ENCODE measurements at regions not wholly inside any gene's neighbourhood (a gene's known extent, or its start where the extent isn't known, plus 50 kb on each side); places are given as distances from the start of the nearest gene placed in this dataset.

GRCh38 chr2:181367906-181368435, 89.2 kb upstream of the ITGA4 start:
- no peak for DNase-seq (ENCODE audit: low read depth, low spot score)
- ATAC-seq = no peak
- intact Hi-C loops (cut with micrococcal nuclease) = no loop called here
- Histone ChIP-seq H3K36me3 (ENCODE audit: control insufficient read depth in 1 of 2, insufficient read depth in 2 of 2, low read length in 2 of 2) (no peaks in the 10 kb centered on the region), H3K27ac (ENCODE audit: low read depth, low read length) (no peak overlapping the region), H4K20me1 (ENCODE audit: insufficient read depth) (no peaks in the 10 kb centered on the region), H3K9ac (ENCODE audit: low read length) (no peak overlapping the region), H2AFZ (ENCODE audit: low read depth, low read length, poor library complexity, severe bottlenecking) (no peak overlapping the region), H3K4me2 (ENCODE audit: low read length) (no peak overlapping the region), H3K79me2 (ENCODE audit: insufficient read depth, low read length) (no peaks in the 10 kb centered on the region), H3K9me3 (ENCODE audit: control insufficient read depth in 1 of 2, insufficient read depth in 1 of 2, low read depth in 1 of 2, low read length in 2 of 2) (no peaks in the 10 kb centered on the region), H3K4me3 (replicated peaks in 1 of 2; ENCODE audit: low read depth in 1 of 2, low read length in 2 of 2) (no peak overlapping the region), H3K4me1 (ENCODE audit: control insufficient read depth in 1 of 2, insufficient read depth in 2 of 2, low read length in 2 of 2) (no peaks in the 10 kb centered on the region), H3K9me2 (ENCODE audit: insufficient read depth) (no peaks in the 10 kb centered on the region), H3K27me3 (ENCODE audit: insufficient read depth, low read length) (no peaks in the 10 kb centered on the region)
- BruUV-seq (replicated peaks) = no TSS peak
- TF ChIP-seq RAD21 (IDR thresholded peaks at IDR 0.05; ENCODE audit: low read depth) (no peak), SIN3A (IDR thresholded peaks at IDR 0.05; ENCODE audit: low read depth) (no peak), JUND (IDR thresholded peaks at IDR 0.05) (no peak), FOSL1 (IDR thresholded peaks at IDR 0.05; ENCODE audit: low read depth) (no peak), ZFX (IDR thresholded peaks at IDR 0.05) (no peak), ZNF274 (IDR thresholded peaks at IDR 0.05; ENCODE audit: low read depth, low read length) (no peak), ELF1 (IDR thresholded peaks at IDR 0.05; ENCODE audit: borderline replicate concordance, low read depth) (no peak), CEBPB (IDR thresholded peaks at IDR 0.05; ENCODE audit: low read depth) (no peak), REST (IDR thresholded peaks at IDR 0.05; ENCODE audit: low read depth) (no peak), MAX (IDR thresholded peaks at IDR 0.05) (no peak), EZH2phosphoT487 (IDR thresholded peaks at IDR 0.05; ENCODE audit: borderline replicate concordance) (no peak), TCF7L2 (IDR thresholded peaks at IDR 0.05; ENCODE audit: borderline replicate concordance, extremely low read depth, insufficient read depth, insufficient read length) (no peak), CBX3 (IDR thresholded peaks at IDR 0.05; ENCODE audit: low read depth) (no peak), YY1 (IDR thresholded peaks at IDR 0.05; ENCODE audit: extremely low read depth, insufficient replicate concordance, low read depth, low read length) (no peak), EZH2 (IDR thresholded peaks at IDR 0.05) (no peak), SP1 (IDR thresholded peaks at IDR 0.05; ENCODE audit: low read depth) (no peak), CTCF (IDR thresholded peaks at IDR 0.05 in 2 of 3, conservative IDR thresholded peaks at IDR 0.05 in 1 of 3; ENCODE audit: borderline replicate concordance in 1 of 3, insufficient read depth in 1 of 3, low read depth in 2 of 3, low read length in 2 of 3) (no peak), EGR1 (IDR thresholded peaks at IDR 0.05; ENCODE audit: low read depth) (no peak), SRF (IDR thresholded peaks at IDR 0.05; ENCODE audit: low read depth) (no peak)
- POLR2A ChIA-PET = no interaction called here
- RAD21 ChIA-PET (ENCODE audit: low non-redundant PET in 1 of 2, low total read pairs in 2 of 2, uncharacterized antibody in 2 of 2, unreplicated experiment in 2 of 2) = no interaction called here
- CTCF ChIA-PET = no interaction called here

Measured in HCT116 (cell line).